Esophagus muscularis mucosa (tissue), 4 donors: ENCODE measurements at regions not wholly inside any gene's neighbourhood (a gene's known extent, or its start where the extent isn't known, plus 50 kb on each side); places are given as distances from the start of the nearest gene placed in this dataset.

ENCODE experiments used
- EP300 ChIP-seq: sonication (generic); formaldehyde crosslinking; IDR thresholded peaks from one replicate; pipeline ENCODE4 v1.6.1; 2017; ENCODE audit warnings: antibody characterized with exemption
- POLR2A ChIP-seq: fragments of 450-650 bp; IDR thresholded peaks from one replicate; pipeline ENCODE4 v1.6.1; 2017; ENCODE audit warnings: antibody characterized with exemption, moderate library complexity, mild to moderate bottlenecking, low read depth
- POLR2AphosphoS5 ChIP-seq, 2 donors: sonication (generic); formaldehyde crosslinking; IDR thresholded peaks; one replicate each; pipeline ENCODE4 v1.6.1; 2017; ENCODE audit warnings: antibody characterized with exemption in 2 of 2
- TF ChIP-seq, protein P1 (sequence below), 3 experiments: fragments of 200-600 bp in 2 of 3; fragments of 450-650 bp in 1 of 3; sonication (generic) in 2 of 3; IDR thresholded peaks; one replicate each; pipeline ENCODE4 v1.5.1; 2017 to 2019; ENCODE audit warnings: antibody characterized with exemption in 3 of 3, mild to moderate bottlenecking in 2 of 3, moderate library complexity in 1 of 3

DNA sequence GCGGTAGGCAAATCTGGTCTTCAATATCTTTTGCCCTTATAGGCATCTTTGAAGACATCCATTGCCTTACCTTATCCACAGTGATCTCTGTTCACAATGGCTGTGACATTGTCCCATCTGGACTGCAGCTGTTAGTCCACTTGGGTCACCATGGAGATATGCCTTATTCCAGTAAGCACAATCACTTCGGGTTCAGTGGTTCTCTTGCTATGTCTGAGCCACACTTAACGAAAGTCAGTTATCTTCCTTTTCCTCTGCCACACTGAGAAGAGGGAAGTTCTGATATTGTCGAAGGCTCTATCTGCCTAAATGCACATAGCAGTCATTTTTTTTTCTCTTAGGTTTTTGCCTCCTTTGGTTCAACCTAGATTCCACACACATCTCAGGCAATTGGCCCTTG lies 119.0 kb upstream of the SATB1 start:
- TF ChIP-seq POLR2AphosphoS5 (IDR thresholded peaks at IDR 0.05), result no peak
- TF ChIP-seq POLR2A, result no peak
- TF ChIP-seq, protein P1, sequence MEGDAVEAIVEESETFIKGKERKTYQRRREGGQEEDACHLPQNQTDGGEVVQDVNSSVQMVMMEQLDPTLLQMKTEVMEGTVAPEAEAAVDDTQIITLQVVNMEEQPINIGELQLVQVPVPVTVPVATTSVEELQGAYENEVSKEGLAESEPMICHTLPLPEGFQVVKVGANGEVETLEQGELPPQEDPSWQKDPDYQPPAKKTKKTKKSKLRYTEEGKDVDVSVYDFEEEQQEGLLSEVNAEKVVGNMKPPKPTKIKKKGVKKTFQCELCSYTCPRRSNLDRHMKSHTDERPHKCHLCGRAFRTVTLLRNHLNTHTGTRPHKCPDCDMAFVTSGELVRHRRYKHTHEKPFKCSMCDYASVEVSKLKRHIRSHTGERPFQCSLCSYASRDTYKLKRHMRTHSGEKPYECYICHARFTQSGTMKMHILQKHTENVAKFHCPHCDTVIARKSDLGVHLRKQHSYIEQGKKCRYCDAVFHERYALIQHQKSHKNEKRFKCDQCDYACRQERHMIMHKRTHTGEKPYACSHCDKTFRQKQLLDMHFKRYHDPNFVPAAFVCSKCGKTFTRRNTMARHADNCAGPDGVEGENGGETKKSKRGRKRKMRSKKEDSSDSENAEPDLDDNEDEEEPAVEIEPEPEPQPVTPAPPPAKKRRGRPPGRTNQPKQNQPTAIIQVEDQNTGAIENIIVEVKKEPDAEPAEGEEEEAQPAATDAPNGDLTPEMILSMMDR (IDR thresholded peaks at IDR 0.05), result no peak
- no peak for TF ChIP-seq EP300
